Keratinocyte (primary cell): ENCODE measurements at regions not wholly inside any gene's neighbourhood (a gene's known extent, or its start where the extent isn't known, plus 50 kb on each side); places are given as distances from the start of the nearest gene placed in this dataset.

Experiments used
- CTCF ChIP-seq, 3 experiments: IDR thresholded peaks in 1 of 3; conservative IDR thresholded peaks in 1 of 3; optimal IDR thresholded peaks in 1 of 3; 2 replicates in 2 of 3; 3 replicates in 1 of 3; pipeline versions ENCODE3 to v1.5.1; 2011; ENCODE audit warnings: low read length in 3 of 3, mild to moderate bottlenecking in 3 of 3, moderate library complexity in 2 of 3, control low read depth in 1 of 3, inconsistent platforms in 1 of 3; ENCODE audit not compliant: insufficient read depth in 2 of 3; ENCODE audit errors: extremely low read depth in 1 of 3
- EZH2 ChIP-seq: IDR thresholded peaks from one replicate; pipeline ENCODE4 v1.6.1; 2012; ENCODE audit warnings: inconsistent platforms, mild to moderate bottlenecking, low read length, moderate library complexity

- no peak for TF ChIP-seq CTCF (optimal IDR thresholded peaks at IDR 0.05 in 1 of 3, IDR thresholded peaks at IDR 0.05 in 1 of 3, conservative IDR thresholded peaks at IDR 0.05 in 1 of 3; ENCODE audit: extremely low read depth in 1 of 3, insufficient read depth in 2 of 3, low read length in 3 of 3)
- no peak for TF ChIP-seq EZH2
These were observed 671.6 kb upstream of the ZP4 start for GRCh38 chr1:238562341-238562740.
